ENCODE measurements at regions not wholly inside any gene's neighbourhood (a gene's known extent, or its start where the extent isn't known, plus 50 kb on each side); places are given as distances from the start of the nearest gene placed in this dataset.

DNA sequence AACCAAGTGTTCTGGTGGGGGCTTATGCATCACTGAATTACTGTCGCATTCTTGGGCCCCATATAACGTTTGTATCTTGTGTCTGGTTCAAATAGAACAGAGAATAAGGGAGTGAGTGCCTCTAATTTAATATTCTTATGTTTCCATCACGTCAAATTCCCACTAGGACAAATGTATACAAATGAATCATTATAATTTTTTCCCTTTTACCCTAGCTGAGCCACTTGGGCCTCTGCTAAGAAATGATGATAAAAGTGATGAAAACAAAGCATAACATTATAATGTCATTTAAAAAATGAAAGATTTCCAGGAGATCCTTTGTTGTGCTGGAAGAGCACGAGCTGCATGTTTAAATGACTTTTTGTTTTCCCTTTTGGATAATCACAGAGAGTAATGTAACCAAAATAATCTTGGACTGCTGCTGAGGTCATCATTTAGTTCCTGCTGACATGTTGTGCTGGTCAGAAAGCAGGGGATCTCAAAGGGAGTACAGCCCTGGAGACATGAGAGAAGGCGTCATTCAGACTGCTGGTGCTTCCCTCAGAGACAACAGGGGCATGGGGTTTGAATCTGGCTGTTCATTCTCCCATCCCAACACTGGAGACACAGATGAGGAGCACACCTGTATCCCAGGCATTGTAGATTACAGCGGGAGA is 105.1 kb upstream of the SCOC start:
- TF ChIP-seq CTCF (IDR thresholded peaks at IDR 0.05; ENCODE audit: low read depth, low read length), result no peak
- POLR2A ChIA-PET, result no interaction called here
- Histone ChIP-seq H3K9me3 (ENCODE audit: control insufficient read depth, insufficient read depth, low read length) (peaks cover 7% of the 10 kb centered on the region), H3K27me3 (ENCODE audit: control insufficient read depth, insufficient read depth, low read length) (no peaks in the 10 kb centered on the region), H3K4me3 (ENCODE audit: low read depth, low read length) (no peak overlapping the region), H3K27ac (ENCODE audit: low read depth, low read length) (peak overlapping the region; percentile 39)
- CTCF ChIA-PET, result interaction anchor here (1.2 to 2.6 kb wide), 3 partner anchors 14 to 256 kb away, joined by 3 to 11 read pairs (median 3); no protein-coding TSS in a partner anchor
- no peak for DNase-seq (ENCODE audit: low read depth, low spot score)

- H3K27ac ChIP-seq (ENCODE audit: low read depth, low read length), result peak overlapping the region; percentile 39
- DNase-seq (ENCODE audit: low read depth, low spot score), result no peak
- H3K4me3 ChIP-seq (ENCODE audit: low read depth, low read length), result no peak overlapping the region
- TF ChIP-seq CTCF (IDR thresholded peaks at IDR 0.05; ENCODE audit: low read depth, low read length), result no peak
- POLR2A ChIA-PET, result no interaction called here
- CTCF ChIA-PET, result interaction anchor here (1.2 to 2.6 kb wide), 3 partner anchors 13 to 256 kb away, joined by 3 to 11 read pairs (median 3); no protein-coding TSS in a partner anchor
- peaks cover 7% of the 10 kb centered on the region for H3K9me3 ChIP-seq (ENCODE audit: control insufficient read depth, insufficient read depth, low read length)
- no peaks in the 10 kb centered on the region for H3K27me3 ChIP-seq (ENCODE audit: control insufficient read depth, insufficient read depth, low read length)
Observed at GRCh38 chr4:140267576-140267975, 105.9 kb upstream of the SCOC start.

- Histone ChIP-seq H3K27ac (ENCODE audit: low read depth, low read length) (peak overlapping the region; percentile 21), H3K27me3 (ENCODE audit: control insufficient read depth, insufficient read depth, low read length) (no peaks in the 10 kb centered on the region), H3K4me3 (ENCODE audit: low read depth, low read length) (no peak overlapping the region), H3K9me3 (ENCODE audit: control insufficient read depth, insufficient read depth, low read length) (peaks cover 7% of the 10 kb centered on the region)
- ChIA-PET POLR2A (no interaction called here), CTCF (interaction anchor here (1.2 to 2.6 kb wide), 3 partner anchors 13 to 255 kb away, joined by 3 to 11 read pairs (median 3); no protein-coding TSS in a partner anchor)
- no peak for TF ChIP-seq CTCF (IDR thresholded peaks at IDR 0.05; ENCODE audit: low read depth, low read length)
- DNase-seq (ENCODE audit: low read depth, low spot score), result peak; percentile 50
Observed at GRCh38 chr4:140266958-140267568, 106.4 kb upstream of the SCOC start.

DNA sequence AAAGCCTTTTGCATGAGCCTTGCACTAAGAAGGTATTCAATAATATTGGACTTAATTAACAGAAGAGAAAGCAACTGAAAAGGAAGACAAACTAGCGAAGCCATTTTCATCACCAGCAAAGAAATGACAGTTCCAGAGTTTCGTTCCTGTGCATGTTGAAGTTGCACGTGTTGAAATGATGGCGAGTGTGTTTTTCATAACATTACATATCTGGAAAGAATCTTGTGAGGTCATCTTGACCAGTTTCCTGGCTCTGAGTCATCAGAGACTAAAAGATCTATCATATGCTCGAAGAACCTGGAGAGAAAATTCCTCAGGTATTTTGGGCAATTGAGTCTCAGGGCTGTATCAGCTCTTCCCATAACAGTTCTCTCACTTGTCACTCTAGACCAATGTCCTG is 106.2 kb upstream of the MAML3 start:
- ChIA-PET POLR2A (no interaction called here), CTCF (interaction anchor here (1.2 to 1.7 kb wide), 2 partner anchors 70 to 603 kb away, joined by 3 to 7 read pairs; no protein-coding TSS in a partner anchor)
- Histone ChIP-seq H3K4me3 (ENCODE audit: low read depth, low read length) (no peak overlapping the region), H3K9me3 (ENCODE audit: control insufficient read depth, insufficient read depth, low read length) (no peaks in the 10 kb centered on the region; the same call in 1 of the 2 replicates), H3K27me3 (ENCODE audit: control insufficient read depth, insufficient read depth, low read length) (no peaks in the 10 kb centered on the region), H3K27ac (ENCODE audit: low read depth, low read length) (no peak overlapping the region)
- peak; percentile 59 for DNase-seq (ENCODE audit: low read depth, low spot score)
- TF ChIP-seq CTCF (IDR thresholded peaks at IDR 0.05; ENCODE audit: low read depth, low read length), result no peak

DNA sequence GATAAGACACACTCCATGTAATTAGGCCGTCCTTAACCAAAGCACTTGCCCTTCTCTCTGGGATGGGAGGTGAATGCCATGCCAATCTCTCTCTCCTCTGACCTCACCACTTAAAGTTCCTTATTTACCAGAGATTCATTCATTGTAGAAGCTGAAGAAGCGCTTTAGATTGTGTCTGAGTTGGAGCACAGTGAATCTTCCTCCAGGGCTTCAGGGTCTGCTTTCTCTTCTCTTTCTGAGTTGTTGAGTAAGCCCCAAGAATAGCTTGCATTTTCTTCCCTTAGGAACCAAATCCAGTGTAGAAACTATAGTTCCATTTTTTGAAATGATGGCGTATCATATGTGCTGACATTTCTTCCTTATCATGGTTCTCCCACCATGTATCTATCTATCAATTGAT is 104.5 kb upstream of the MAML3 start:
- POLR2A ChIA-PET, result no interaction called here
- CTCF ChIA-PET, result interaction anchor here (1.4 kb wide), 1 partner anchor 34 kb away, joined by 3 read pairs; no protein-coding TSS in a partner anchor

More for the DNA sequence above, 104.5 kb upstream of the MAML3 start:
- no peaks in the 10 kb centered on the region for H3K27me3 ChIP-seq (ENCODE audit: control insufficient read depth, insufficient read depth, low read length)
- TF ChIP-seq CTCF (IDR thresholded peaks at IDR 0.05; ENCODE audit: low read depth, low read length), result no peak
- no peak overlapping the region for H3K4me3 ChIP-seq (ENCODE audit: low read depth, low read length)
- no peaks in the 10 kb centered on the region; the same call in 1 of the 2 replicates for H3K9me3 ChIP-seq (ENCODE audit: control insufficient read depth, insufficient read depth, low read length)
- DNase-seq (ENCODE audit: low read depth, low spot score), result no peak
- H3K27ac ChIP-seq (ENCODE audit: low read depth, low read length), result no peak overlapping the region
